SK-N-SH treated with all-trans-retinoic acid at 6 μM for 48 hours (cell line): ENCODE measurements at regions not wholly inside any gene's neighbourhood (a gene's known extent, or its start where the extent isn't known, plus 50 kb on each side); places are given as distances from the start of the nearest gene placed in this dataset.

Experiments
- ATAC-seq: fragments of 200-7000 bp; cut with Tn5 transposase; 3 replicates; pipeline ENCODE4 v1.9.1; 2020; ENCODE audit warnings: mild to moderate bottlenecking, moderate library complexity
- ARNTL ChIP-seq: fragments of 450-650 bp; formaldehyde crosslinking; IDR thresholded peaks from 2 replicates; pipeline ENCODE4 v1.5.0; 2020; ENCODE audit warnings: low read depth, mild to moderate bottlenecking, moderate library complexity, borderline replicate concordance
- BACH2 ChIP-seq: fragments of 250-450 bp; sonication (Bioruptor Pico); IDR thresholded peaks from 2 replicates; pipeline ENCODE4 v1.9.0; 2021; ENCODE audit warnings: mild to moderate bottlenecking, borderline replicate concordance
- CREB5 ChIP-seq: fragments of 250-450 bp; sonication (Bioruptor Pico); IDR thresholded peaks from 2 replicates; pipeline ENCODE4 v1.5.1; 2020; ENCODE audit warnings: low read depth, mild to moderate bottlenecking, moderate library complexity
- CSDC2 ChIP-seq: fragments of 250-450 bp; sonication (Bioruptor Pico); IDR thresholded peaks from 2 replicates; pipeline ENCODE4 v1.5.0; 2020; ENCODE audit warnings: mild to moderate bottlenecking, moderate library complexity
- CSRNP3 ChIP-seq: fragments of 250-450 bp; sonication (Bioruptor Pico); IDR thresholded peaks from 2 replicates; pipeline ENCODE4 v1.5.1; 2021; ENCODE audit warnings: mild to moderate bottlenecking, moderate library complexity
- ESRRG ChIP-seq: fragments of 250-450 bp; sonication (Bioruptor Pico); IDR thresholded peaks from 2 replicates; pipeline ENCODE4 v1.6.1; 2021; ENCODE audit warnings: mild to moderate bottlenecking
- GLIS3 ChIP-seq: fragments of 250-450 bp; sonication (Bioruptor Pico); IDR thresholded peaks from 2 replicates; pipeline ENCODE4 v1.5.0; 2020; ENCODE audit warnings: mild to moderate bottlenecking, moderate library complexity
- ISL1 ChIP-seq: fragments of 250-450 bp; sonication (Bioruptor Pico); IDR thresholded peaks from 2 replicates; pipeline ENCODE4 v2.1.2; 2022; ENCODE audit warnings: mild to moderate bottlenecking, moderate library complexity
- OSR1 ChIP-seq: fragments of 250-450 bp; sonication (Bioruptor Pico); IDR thresholded peaks from 2 replicates; pipeline ENCODE4 v1.8.0; 2022; ENCODE audit warnings: moderate library complexity, mild to moderate bottlenecking, inconsistent platforms
- PATZ1 ChIP-seq: fragments of 250-450 bp; sonication (Bioruptor Pico); IDR thresholded peaks from 2 replicates; pipeline ENCODE4 v1.8.0; 2020; ENCODE audit warnings: mild to moderate bottlenecking, moderate library complexity, borderline replicate concordance
- PPARA ChIP-seq: fragments of 250-450 bp; sonication (Bioruptor Pico); IDR thresholded peaks from 2 replicates; pipeline ENCODE4 v1.5.0; 2020; ENCODE audit warnings: mild to moderate bottlenecking, borderline replicate concordance
- RARB ChIP-seq: fragments of 250-450 bp; sonication (Bioruptor Pico); IDR thresholded peaks from 2 replicates; pipeline ENCODE4 v1.8.0; 2021; ENCODE audit warnings: mild to moderate bottlenecking, moderate library complexity
- SNAI2 ChIP-seq: fragments of 250-450 bp; sonication (Bioruptor Pico); IDR thresholded peaks from 2 replicates; pipeline ENCODE4 v1.5.0; 2020; ENCODE audit warnings: mild to moderate bottlenecking, moderate library complexity
- TCF4 ChIP-seq: fragments of 250-450 bp; sonication (Bioruptor Pico); IDR thresholded peaks from 2 replicates; pipeline ENCODE4 v1.8.0; 2021; ENCODE audit warnings: mild to moderate bottlenecking, moderate library complexity, borderline replicate concordance
- TOX ChIP-seq: fragments of 250-450 bp; sonication (Bioruptor Pico); IDR thresholded peaks from 2 replicates; pipeline ENCODE4 v1.8.0; 2021; ENCODE audit warnings: mild to moderate bottlenecking, moderate library complexity, borderline replicate concordance
- ZC3H10 ChIP-seq: fragments of 250-450 bp; sonication (Bioruptor Pico); IDR thresholded peaks from 2 replicates; pipeline ENCODE4 v1.5.1; 2021; ENCODE audit warnings: mild to moderate bottlenecking, moderate library complexity
- ZFP3 ChIP-seq: fragments of 250-450 bp; sonication (Bioruptor Pico); IDR thresholded peaks from 2 replicates; pipeline ENCODE4 v1.5.0; 2020; ENCODE audit warnings: mild to moderate bottlenecking, moderate library complexity
- ZFP30 ChIP-seq: fragments of 450-650 bp; formaldehyde crosslinking; IDR thresholded peaks from 2 replicates; pipeline ENCODE4 v1.5.0; 2022; ENCODE audit warnings: mild to moderate bottlenecking, moderate library complexity
- ZNF565 ChIP-seq: fragments of 450-650 bp; formaldehyde crosslinking; conservative IDR thresholded peaks from 2 replicates; pipeline ENCODE4 v1.5.0; 2020; ENCODE audit warnings: low read depth, mild to moderate bottlenecking, moderate library complexity
- ZNF70 ChIP-seq: fragments of 450-650 bp; formaldehyde crosslinking; IDR thresholded peaks from 2 replicates; pipeline ENCODE4 v1.5.0; 2020; ENCODE audit warnings: mild to moderate bottlenecking, moderate library complexity
- ZNF8 ChIP-seq: fragments of 450-650 bp; formaldehyde crosslinking; IDR thresholded peaks from 2 replicates; pipeline ENCODE4 v1.5.0; 2020; ENCODE audit warnings: mild to moderate bottlenecking, moderate library complexity
- TF ChIP-seq, protein P1 (sequence below): fragments of 250-450 bp; sonication (Bioruptor Pico); IDR thresholded peaks from 2 replicates; pipeline ENCODE4 v1.5.0; 2020; ENCODE audit warnings: mild to moderate bottlenecking, moderate library complexity
- TF ChIP-seq, protein P2 (sequence below): fragments of 250-450 bp; sonication (Bioruptor Pico); IDR thresholded peaks from 2 replicates; pipeline ENCODE4 v1.8.0; 2021; ENCODE audit warnings: low read depth, mild to moderate bottlenecking, moderate library complexity, borderline replicate concordance

GRCh38 chr3:127371846-127372245 lies 84.0 kb upstream of the PRR20G start:
- TF ChIP-seq, protein P1, sequence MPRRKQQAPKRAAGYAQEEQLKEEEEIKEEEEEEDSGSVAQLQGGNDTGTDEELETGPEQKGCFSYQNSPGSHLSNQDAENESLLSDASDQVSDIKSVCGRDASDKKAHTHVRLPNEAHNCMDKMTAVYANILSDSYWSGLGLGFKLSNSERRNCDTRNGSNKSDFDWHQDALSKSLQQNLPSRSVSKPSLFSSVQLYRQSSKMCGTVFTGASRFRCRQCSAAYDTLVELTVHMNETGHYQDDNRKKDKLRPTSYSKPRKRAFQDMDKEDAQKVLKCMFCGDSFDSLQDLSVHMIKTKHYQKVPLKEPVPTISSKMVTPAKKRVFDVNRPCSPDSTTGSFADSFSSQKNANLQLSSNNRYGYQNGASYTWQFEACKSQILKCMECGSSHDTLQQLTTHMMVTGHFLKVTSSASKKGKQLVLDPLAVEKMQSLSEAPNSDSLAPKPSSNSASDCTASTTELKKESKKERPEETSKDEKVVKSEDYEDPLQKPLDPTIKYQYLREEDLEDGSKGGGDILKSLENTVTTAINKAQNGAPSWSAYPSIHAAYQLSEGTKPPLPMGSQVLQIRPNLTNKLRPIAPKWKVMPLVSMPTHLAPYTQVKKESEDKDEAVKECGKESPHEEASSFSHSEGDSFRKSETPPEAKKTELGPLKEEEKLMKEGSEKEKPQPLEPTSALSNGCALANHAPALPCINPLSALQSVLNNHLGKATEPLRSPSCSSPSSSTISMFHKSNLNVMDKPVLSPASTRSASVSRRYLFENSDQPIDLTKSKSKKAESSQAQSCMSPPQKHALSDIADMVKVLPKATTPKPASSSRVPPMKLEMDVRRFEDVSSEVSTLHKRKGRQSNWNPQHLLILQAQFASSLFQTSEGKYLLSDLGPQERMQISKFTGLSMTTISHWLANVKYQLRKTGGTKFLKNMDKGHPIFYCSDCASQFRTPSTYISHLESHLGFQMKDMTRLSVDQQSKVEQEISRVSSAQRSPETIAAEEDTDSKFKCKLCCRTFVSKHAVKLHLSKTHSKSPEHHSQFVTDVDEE (CRISPR knock-in tag), result no peak
- TF ChIP-seq PATZ1 (no peak), BACH2 (no peak), TOX (no peak), ZFP3 (no peak), CSDC2 (no peak), SNAI2 (no peak), ARNTL (no peak), RARB (no peak), ISL1 (CRISPR knock-in tag) (no peak), TCF4 (no peak), OSR1 (no peak), CSRNP3 (CRISPR knock-in tag) (no peak), ZNF8 (CRISPR knock-in tag) (no peak), PPARA (CRISPR knock-in tag) (no peak)
- no peak for ATAC-seq

GRCh38 chr3:127371334-127371733 lies 83.5 kb upstream of the PRR20G start:
- ATAC-seq, result no peak
- TF ChIP-seq GLIS3 (CRISPR knock-in tag) (no peak), ZC3H10 (CRISPR knock-in tag) (no peak), CSDC2 (no peak), ZNF70 (CRISPR knock-in tag) (no peak), ARNTL (no peak), SNAI2 (no peak), CREB5 (no peak), ZNF565 (CRISPR knock-in tag) (no peak), TOX (no peak), ESRRG (CRISPR knock-in tag) (no peak), ISL1 (CRISPR knock-in tag) (no peak), RARB (no peak), PPARA (CRISPR knock-in tag) (no peak), ZNF8 (CRISPR knock-in tag) (no peak), ZFP30 (CRISPR knock-in tag) (no peak), PATZ1 (no peak), TCF4 (no peak), CSRNP3 (CRISPR knock-in tag) (no peak)
- TF ChIP-seq, protein P2, sequence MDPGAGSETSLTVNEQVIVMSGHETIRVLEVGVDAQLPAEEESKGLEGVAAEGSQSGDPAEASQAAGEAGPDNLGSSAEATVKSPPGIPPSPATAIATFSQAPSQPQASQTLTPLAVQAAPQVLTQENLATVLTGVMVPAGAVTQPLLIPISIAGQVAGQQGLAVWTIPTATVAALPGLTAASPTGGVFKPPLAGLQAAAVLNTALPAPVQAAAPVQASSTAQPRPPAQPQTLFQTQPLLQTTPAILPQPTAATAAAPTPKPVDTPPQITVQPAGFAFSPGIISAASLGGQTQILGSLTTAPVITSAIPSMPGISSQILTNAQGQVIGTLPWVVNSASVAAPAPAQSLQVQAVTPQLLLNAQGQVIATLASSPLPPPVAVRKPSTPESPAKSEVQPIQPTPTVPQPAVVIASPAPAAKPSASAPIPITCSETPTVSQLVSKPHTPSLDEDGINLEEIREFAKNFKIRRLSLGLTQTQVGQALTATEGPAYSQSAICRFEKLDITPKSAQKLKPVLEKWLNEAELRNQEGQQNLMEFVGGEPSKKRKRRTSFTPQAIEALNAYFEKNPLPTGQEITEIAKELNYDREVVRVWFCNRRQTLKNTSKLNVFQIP (CRISPR knock-in tag), result no peak
